WTC11 (cell line): ENCODE measurements at regions not wholly inside any gene's neighbourhood (a gene's known extent, or its start where the extent isn't known, plus 50 kb on each side); places are given as distances from the start of the nearest gene placed in this dataset.

Experiments used
- ATAC-seq: fragments of 200-7000 bp; cut with Tn5 transposase; 2 replicates; pipeline ENCODE4 v1.10.0; 2021; ENCODE audit warnings: mild to moderate bottlenecking, moderate library complexity
- CTCF ChIA-PET: fragments of 300-600 bp; sonication (Branson Sonifier 250); formaldehyde crosslinking; loops from one replicate; lab custom pipeline; 2021; ENCODE audit warnings: antibody characterized with exemption; lab: Charles Lee
- POLR2A ChIA-PET: fragments of 350-600 bp; sonication (Branson Sonifier 250); formaldehyde crosslinking; loops from one replicate; lab custom pipeline; 2021; ENCODE audit warnings: antibody characterized with exemption; lab: Charles Lee
- DNase-seq: peaks from one replicate; pipeline ENCODE4 v3.0.0; 2021; ENCODE audit warnings: low spot score
- H3K27ac Mint-ChIP-seq: 2 replicates; pipeline ENCODE4 v1.8.0; 2021; ENCODE audit warnings: mixed read lengths
- H3K27me3 Mint-ChIP-seq: 2 replicates; pipeline ENCODE4 v1.8.0; 2021; ENCODE audit warnings: low read depth, mild to moderate bottlenecking, moderate library complexity, mixed read lengths
- H3K36me3 Mint-ChIP-seq: 2 replicates; pipeline ENCODE4 v1.8.0; 2021; ENCODE audit warnings: mixed read lengths
- H3K4me1 Mint-ChIP-seq: 2 replicates; pipeline ENCODE4 v1.8.0; 2022; ENCODE audit warnings: mixed read lengths
- H3K4me3 Mint-ChIP-seq: 2 replicates; pipeline ENCODE4 v1.8.0; 2021; ENCODE audit warnings: mild to moderate bottlenecking, moderate library complexity, mixed read lengths
- H3K9me3 Mint-ChIP-seq: 2 replicates; pipeline ENCODE4 v1.8.0; 2021; ENCODE audit warnings: mixed read lengths
- CBFB ChIP-seq: sonication (generic); formaldehyde crosslinking; IDR thresholded peaks from 2 replicates; pipeline ENCODE4 v1.8.1; 2022; ENCODE audit warnings: mild to moderate bottlenecking, low read depth, missing genetic modification reagents
- ELF4 ChIP-seq: sonication (generic); formaldehyde crosslinking; IDR thresholded peaks from 2 replicates; pipeline ENCODE4 v1.8.1; 2022; ENCODE audit warnings: low read depth, mild to moderate bottlenecking, moderate library complexity, missing genetic modification reagents
- ESRRA ChIP-seq: sonication (generic); formaldehyde crosslinking; IDR thresholded peaks from 2 replicates; pipeline ENCODE4 v1.8.1; 2022; ENCODE audit warnings: mild to moderate bottlenecking, missing genetic modification reagents, borderline replicate concordance
- FOXK1 ChIP-seq: sonication (generic); formaldehyde crosslinking; IDR thresholded peaks from 2 replicates; pipeline ENCODE4 v1.8.0; 2022; ENCODE audit warnings: mild to moderate bottlenecking, moderate library complexity, missing genetic modification reagents
- KAT7 ChIP-seq: sonication (generic); formaldehyde crosslinking; IDR thresholded peaks from 2 replicates; pipeline ENCODE4 v1.8.1; 2023; ENCODE audit warnings: missing genetic modification reagents, mild to moderate bottlenecking, borderline replicate concordance
- NR2C2 ChIP-seq: sonication (generic); formaldehyde crosslinking; IDR thresholded peaks from 2 replicates; pipeline ENCODE4 v1.8.0; 2022; ENCODE audit warnings: mild to moderate bottlenecking, missing genetic modification reagents
- SP1 ChIP-seq: sonication (generic); formaldehyde crosslinking; conservative IDR thresholded peaks from 2 replicates; pipeline ENCODE4 v1.8.1; 2022; ENCODE audit warnings: missing genetic modification reagents
- ZNF219 ChIP-seq: sonication (generic); formaldehyde crosslinking; IDR thresholded peaks from 2 replicates; pipeline ENCODE4 v1.8.0; 2023; ENCODE audit warnings: missing genetic modification reagents, mild to moderate bottlenecking, borderline replicate concordance
- ZNF232 ChIP-seq: sonication (generic); formaldehyde crosslinking; IDR thresholded peaks from 2 replicates; pipeline ENCODE4 v1.8.0; 2022; ENCODE audit warnings: mild to moderate bottlenecking, missing genetic modification reagents
- ZNF317 ChIP-seq: sonication (generic); formaldehyde crosslinking; IDR thresholded peaks from 2 replicates; pipeline ENCODE4 v1.8.1; 2023; ENCODE audit warnings: low read depth, mild to moderate bottlenecking, moderate library complexity, missing genetic modification reagents, borderline replicate concordance
- ZNF396 ChIP-seq: fragments of 250-450 bp; sonication (Bioruptor Pico); IDR thresholded peaks from 2 replicates; pipeline ENCODE4 v1.8.0; 2021; ENCODE audit warnings: mild to moderate bottlenecking, moderate library complexity, borderline replicate concordance
- ZNF416 ChIP-seq: fragments of 250-450 bp; sonication (Bioruptor Pico); IDR thresholded peaks from 2 replicates; pipeline ENCODE4 v1.9.0; 2021; ENCODE audit warnings: mild to moderate bottlenecking, inconsistent platforms
- ZNF423 ChIP-seq: fragments of 250-450 bp; sonication (Bioruptor Pico); IDR thresholded peaks from 2 replicates; pipeline ENCODE4 v2.1.2; 2022; ENCODE audit warnings: mild to moderate bottlenecking, moderate library complexity
- TF ChIP-seq, protein P1 (sequence below): sonication (generic); formaldehyde crosslinking; IDR thresholded peaks from 2 replicates; pipeline ENCODE4 v1.8.0; 2023; ENCODE audit warnings: mild to moderate bottlenecking, missing genetic modification reagents
- TF ChIP-seq, protein P2 (sequence below): sonication (generic); formaldehyde crosslinking; IDR thresholded peaks from 2 replicates; pipeline ENCODE4 v1.8.1; 2022; ENCODE audit warnings: mild to moderate bottlenecking, moderate library complexity, missing genetic modification reagents
- TF ChIP-seq, protein P3 (sequence below): fragments of 250-450 bp; sonication (Bioruptor Pico); IDR thresholded peaks from 2 replicates; pipeline ENCODE4 v1.9.0; 2021; ENCODE audit warnings: mild to moderate bottlenecking, borderline replicate concordance
- TF ChIP-seq, protein P4 (sequence below): fragments of 250-450 bp; sonication (Bioruptor Pico); IDR thresholded peaks from 2 replicates; pipeline ENCODE4 v1.9.0; 2021; ENCODE audit warnings: moderate library complexity, mild to moderate bottlenecking, inconsistent platforms, borderline replicate concordance
- TF ChIP-seq, protein P5 (sequence below): fragments of 200-600 bp; IDR thresholded peaks from 2 replicates; pipeline ENCODE4 v1.8.0; 2022; ENCODE audit warnings: antibody characterized with exemption
- TF ChIP-seq, protein P6 (sequence below): fragments of 250-450 bp; sonication (Bioruptor Pico); conservative IDR thresholded peaks from 2 replicates; pipeline ENCODE4 v1.9.0; 2021; ENCODE audit warnings: mild to moderate bottlenecking

DNA sequence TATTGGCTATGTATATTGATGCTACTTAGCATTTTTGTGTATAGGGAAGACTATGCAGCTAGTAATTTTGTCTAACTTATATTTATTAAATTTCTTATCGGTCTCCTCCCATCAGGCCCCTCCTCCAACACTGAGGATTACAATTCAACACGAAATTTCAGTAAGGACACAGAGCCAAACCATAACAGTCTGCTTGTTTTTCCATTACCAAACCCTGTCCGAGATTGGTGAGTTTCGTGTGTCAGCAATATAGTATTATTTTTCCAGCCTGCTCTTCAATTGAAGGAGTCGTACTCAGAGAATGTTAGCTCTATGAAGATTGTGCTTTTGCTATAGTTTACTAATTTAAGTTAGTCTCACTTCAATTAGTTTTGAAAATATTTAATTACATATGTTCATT is 1495.3 kb downstream of the MRPL39 start:
- no peaks in the 10 kb centered on the region for H3K4me1 Mint-ChIP-seq
- peaks cover 31% of the 10 kb centered on the region for H3K9me3 Mint-ChIP-seq
- no peak overlapping the region for H3K27ac Mint-ChIP-seq
- ChIA-PET POLR2A (no interaction called here), CTCF (no interaction called here)
- peaks cover 5% of the 10 kb centered on the region; the same call in 1 of the 2 replicates for H3K27me3 Mint-ChIP-seq
- H3K36me3 Mint-ChIP-seq, result peaks cover 9% of the 10 kb centered on the region
- DNase-seq, result no peak
- ATAC-seq, result no peak
- no peak overlapping the region for H3K4me3 Mint-ChIP-seq
- no peak for TF ChIP-seq FOXK1
- TF ChIP-seq, protein P1, sequence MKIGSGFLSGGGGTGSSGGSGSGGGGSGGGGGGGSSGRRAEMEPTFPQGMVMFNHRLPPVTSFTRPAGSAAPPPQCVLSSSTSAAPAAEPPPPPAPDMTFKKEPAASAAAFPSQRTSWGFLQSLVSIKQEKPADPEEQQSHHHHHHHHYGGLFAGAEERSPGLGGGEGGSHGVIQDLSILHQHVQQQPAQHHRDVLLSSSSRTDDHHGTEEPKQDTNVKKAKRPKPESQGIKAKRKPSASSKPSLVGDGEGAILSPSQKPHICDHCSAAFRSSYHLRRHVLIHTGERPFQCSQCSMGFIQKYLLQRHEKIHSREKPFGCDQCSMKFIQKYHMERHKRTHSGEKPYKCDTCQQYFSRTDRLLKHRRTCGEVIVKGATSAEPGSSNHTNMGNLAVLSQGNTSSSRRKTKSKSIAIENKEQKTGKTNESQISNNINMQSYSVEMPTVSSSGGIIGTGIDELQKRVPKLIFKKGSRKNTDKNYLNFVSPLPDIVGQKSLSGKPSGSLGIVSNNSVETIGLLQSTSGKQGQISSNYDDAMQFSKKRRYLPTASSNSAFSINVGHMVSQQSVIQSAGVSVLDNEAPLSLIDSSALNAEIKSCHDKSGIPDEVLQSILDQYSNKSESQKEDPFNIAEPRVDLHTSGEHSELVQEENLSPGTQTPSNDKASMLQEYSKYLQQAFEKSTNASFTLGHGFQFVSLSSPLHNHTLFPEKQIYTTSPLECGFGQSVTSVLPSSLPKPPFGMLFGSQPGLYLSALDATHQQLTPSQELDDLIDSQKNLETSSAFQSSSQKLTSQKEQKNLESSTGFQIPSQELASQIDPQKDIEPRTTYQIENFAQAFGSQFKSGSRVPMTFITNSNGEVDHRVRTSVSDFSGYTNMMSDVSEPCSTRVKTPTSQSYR, result no peak
- TF ChIP-seq ZNF423 (CRISPR knock-in tag), result no peak
- no peak for TF ChIP-seq SP1
- no peak for TF ChIP-seq NR2C2 (CRISPR knock-in tag)
- TF ChIP-seq CBFB (CRISPR knock-in tag), result no peak
- TF ChIP-seq, protein P2, sequence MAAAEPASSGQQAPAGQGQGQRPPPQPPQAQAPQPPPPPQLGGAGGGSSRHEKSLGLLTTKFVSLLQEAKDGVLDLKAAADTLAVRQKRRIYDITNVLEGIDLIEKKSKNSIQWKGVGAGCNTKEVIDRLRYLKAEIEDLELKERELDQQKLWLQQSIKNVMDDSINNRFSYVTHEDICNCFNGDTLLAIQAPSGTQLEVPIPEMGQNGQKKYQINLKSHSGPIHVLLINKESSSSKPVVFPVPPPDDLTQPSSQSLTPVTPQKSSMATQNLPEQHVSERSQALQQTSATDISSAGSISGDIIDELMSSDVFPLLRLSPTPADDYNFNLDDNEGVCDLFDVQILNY (CRISPR knock-in tag), result no peak
- TF ChIP-seq KAT7 (CRISPR knock-in tag), result no peak
- no peak for TF ChIP-seq ESRRA (CRISPR knock-in tag)
- TF ChIP-seq, protein P3, sequence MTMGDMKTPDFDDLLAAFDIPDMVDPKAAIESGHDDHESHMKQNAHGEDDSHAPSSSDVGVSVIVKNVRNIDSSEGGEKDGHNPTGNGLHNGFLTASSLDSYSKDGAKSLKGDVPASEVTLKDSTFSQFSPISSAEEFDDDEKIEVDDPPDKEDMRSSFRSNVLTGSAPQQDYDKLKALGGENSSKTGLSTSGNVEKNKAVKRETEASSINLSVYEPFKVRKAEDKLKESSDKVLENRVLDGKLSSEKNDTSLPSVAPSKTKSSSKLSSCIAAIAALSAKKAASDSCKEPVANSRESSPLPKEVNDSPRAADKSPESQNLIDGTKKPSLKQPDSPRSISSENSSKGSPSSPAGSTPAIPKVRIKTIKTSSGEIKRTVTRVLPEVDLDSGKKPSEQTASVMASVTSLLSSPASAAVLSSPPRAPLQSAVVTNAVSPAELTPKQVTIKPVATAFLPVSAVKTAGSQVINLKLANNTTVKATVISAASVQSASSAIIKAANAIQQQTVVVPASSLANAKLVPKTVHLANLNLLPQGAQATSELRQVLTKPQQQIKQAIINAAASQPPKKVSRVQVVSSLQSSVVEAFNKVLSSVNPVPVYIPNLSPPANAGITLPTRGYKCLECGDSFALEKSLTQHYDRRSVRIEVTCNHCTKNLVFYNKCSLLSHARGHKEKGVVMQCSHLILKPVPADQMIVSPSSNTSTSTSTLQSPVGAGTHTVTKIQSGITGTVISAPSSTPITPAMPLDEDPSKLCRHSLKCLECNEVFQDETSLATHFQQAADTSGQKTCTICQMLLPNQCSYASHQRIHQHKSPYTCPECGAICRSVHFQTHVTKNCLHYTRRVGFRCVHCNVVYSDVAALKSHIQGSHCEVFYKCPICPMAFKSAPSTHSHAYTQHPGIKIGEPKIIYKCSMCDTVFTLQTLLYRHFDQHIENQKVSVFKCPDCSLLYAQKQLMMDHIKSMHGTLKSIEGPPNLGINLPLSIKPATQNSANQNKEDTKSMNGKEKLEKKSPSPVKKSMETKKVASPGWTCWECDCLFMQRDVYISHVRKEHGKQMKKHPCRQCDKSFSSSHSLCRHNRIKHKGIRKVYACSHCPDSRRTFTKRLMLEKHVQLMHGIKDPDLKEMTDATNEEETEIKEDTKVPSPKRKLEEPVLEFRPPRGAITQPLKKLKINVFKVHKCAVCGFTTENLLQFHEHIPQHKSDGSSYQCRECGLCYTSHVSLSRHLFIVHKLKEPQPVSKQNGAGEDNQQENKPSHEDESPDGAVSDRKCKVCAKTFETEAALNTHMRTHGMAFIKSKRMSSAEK, result no peak
- TF ChIP-seq, protein P4, sequence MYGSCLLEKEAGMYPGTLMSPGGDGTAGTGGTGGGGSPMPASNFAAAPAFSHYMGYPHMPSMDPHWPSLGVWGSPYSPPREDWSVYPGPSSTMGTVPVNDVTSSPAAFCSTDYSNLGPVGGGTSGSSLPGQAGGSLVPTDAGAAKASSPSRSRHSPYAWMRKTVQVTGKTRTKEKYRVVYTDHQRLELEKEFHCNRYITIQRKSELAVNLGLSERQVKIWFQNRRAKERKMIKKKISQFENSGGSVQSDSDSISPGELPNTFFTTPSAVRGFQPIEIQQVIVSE (CRISPR knock-in tag), result no peak
- TF ChIP-seq, protein P5, sequence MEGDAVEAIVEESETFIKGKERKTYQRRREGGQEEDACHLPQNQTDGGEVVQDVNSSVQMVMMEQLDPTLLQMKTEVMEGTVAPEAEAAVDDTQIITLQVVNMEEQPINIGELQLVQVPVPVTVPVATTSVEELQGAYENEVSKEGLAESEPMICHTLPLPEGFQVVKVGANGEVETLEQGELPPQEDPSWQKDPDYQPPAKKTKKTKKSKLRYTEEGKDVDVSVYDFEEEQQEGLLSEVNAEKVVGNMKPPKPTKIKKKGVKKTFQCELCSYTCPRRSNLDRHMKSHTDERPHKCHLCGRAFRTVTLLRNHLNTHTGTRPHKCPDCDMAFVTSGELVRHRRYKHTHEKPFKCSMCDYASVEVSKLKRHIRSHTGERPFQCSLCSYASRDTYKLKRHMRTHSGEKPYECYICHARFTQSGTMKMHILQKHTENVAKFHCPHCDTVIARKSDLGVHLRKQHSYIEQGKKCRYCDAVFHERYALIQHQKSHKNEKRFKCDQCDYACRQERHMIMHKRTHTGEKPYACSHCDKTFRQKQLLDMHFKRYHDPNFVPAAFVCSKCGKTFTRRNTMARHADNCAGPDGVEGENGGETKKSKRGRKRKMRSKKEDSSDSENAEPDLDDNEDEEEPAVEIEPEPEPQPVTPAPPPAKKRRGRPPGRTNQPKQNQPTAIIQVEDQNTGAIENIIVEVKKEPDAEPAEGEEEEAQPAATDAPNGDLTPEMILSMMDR, result no peak

DNA sequence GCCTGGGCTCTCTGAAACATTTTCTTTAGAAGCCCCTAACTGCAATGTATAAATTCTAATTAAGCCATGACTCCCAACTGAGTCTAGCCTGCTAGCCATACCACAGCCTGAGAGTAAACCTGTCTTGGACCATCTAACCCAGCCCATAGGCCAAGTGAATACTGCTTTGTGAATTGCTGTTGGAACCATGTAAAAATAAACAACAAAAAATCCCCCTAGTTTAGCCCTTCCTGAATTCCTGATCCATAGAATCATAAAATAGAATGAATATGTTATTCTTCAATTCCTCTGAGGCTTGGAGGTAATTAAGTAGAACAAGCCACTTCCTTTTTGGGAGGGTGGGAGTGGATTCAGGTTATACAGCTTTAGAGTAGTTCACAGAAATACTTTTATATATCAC is 1496.4 kb downstream of the MRPL39 start:
- H3K4me3 Mint-ChIP-seq, result no peak overlapping the region
- ATAC-seq, result no peak

More for the DNA sequence above, 1496.4 kb downstream of the MRPL39 start:
- DNase-seq, result no peak
- peaks cover 29% of the 10 kb centered on the region for H3K9me3 Mint-ChIP-seq
- TF ChIP-seq ELF4 (CRISPR knock-in tag), result no peak
- TF ChIP-seq, protein P6, sequence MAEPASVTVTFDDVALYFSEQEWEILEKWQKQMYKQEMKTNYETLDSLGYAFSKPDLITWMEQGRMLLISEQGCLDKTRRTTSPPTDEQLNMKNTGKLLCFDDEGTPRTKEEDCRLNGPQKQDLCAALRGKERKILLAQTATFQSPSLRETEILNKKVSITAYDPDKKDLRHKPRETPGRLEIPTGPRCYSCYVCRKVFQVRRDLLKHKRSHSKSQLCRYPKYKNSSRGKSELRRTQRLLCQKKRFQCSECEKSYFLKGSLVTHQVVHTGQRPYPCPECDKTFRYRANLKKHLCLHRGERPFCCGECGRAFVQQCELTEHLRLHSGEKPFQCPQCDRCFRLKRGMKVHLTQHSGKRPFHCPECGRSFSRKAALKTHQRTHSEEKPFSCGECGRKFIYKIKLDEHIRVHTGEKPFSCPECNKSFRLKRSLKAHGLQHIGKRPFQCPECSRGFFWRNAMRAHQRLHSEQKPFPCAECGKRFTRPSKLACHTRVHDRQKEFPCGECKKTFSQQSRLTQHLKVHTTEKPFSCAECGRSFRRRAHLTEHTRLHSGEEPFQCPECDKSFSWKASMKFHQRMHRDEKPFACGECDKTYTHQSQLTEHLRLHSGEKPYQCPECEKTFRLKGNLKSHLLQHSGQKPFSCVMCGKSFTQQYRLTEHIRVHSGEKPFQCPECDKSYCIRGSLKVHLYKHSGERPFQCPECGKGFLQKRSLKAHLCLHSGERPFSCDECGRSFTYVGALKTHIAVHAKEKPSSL (CRISPR knock-in tag), result no peak
- no peak for TF ChIP-seq ZNF232
- TF ChIP-seq ZNF396 (CRISPR knock-in tag), result no peak
- TF ChIP-seq ZNF416 (CRISPR knock-in tag), result no peak
- TF ChIP-seq ZNF317, result no peak
- no peak for TF ChIP-seq ZNF219
- no peaks in the 10 kb centered on the region for H3K4me1 Mint-ChIP-seq
- ChIA-PET CTCF (no interaction called here), POLR2A (no interaction called here)
- H3K27ac Mint-ChIP-seq, result no peak overlapping the region
- H3K27me3 Mint-ChIP-seq, result peaks cover 5% of the 10 kb centered on the region; the same call in 1 of the 2 replicates
- peaks cover 9% of the 10 kb centered on the region for H3K36me3 Mint-ChIP-seq
